ENCODE measurements at regions not wholly inside any gene's neighbourhood (a gene's known extent, or its start where the extent isn't known, plus 50 kb on each side); places are given as distances from the start of the nearest gene placed in this dataset.

DNA sequence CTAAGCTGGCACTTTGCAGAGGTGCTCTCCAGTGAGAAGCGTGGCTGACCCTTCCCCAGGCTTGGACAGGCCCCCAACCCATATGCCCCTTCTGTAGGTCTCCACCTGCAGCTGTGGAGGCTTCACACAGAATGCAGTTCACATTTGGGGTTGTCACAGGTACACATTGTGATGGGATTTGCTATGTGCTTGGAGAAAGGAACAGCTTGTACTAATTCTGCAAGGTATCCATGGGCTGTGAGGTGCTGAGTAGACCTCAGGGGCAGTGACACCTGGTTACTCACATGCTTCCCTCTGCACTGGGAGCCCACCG lies 188.9 kb downstream of the CXCL12 start:
- no peak for DNase-seq

DNA sequence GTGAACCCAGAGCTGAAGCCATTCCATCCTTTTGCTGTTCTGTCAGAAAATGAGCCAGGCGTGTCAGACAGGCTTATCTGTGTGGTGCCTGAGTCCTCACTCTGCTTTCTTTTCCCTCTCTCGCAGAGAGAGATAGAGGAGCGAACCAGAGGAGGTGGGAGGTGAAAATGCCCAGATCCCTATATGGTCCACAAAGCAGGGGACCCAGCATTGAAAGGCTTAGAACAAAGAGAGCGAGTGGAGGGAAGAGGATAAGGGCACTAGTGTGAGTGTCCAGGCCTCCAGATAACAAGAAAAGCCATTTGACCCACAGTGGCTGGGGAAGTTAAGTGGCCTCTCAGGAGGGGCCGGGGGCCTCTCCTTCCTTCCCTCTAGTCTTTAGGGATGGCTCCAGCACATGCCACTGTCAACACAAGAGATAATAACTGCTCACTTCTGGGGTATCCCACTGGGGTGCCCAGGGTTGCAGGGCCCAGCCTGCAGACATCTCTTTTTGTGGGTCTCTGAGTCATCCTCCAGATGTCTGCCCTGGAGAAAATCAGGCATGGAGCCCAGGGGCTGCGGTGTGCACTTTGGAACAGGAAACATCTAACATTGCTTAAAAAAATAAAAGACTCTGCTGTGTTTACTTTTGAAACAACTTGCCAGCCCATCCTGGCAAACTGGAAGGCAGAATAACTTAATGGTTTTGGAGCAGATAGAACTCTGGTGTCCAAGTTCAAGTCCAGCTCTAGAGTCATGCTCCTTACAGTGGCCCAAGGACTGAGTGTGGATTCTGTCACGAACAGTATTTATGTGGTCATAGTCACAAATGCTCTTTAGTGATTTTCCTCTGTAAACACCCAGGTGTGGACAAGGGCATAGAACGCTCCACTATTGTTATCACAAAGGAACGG lies 189.5 kb downstream of the CXCL12 start:
- DNase-seq: no peak

DNA sequence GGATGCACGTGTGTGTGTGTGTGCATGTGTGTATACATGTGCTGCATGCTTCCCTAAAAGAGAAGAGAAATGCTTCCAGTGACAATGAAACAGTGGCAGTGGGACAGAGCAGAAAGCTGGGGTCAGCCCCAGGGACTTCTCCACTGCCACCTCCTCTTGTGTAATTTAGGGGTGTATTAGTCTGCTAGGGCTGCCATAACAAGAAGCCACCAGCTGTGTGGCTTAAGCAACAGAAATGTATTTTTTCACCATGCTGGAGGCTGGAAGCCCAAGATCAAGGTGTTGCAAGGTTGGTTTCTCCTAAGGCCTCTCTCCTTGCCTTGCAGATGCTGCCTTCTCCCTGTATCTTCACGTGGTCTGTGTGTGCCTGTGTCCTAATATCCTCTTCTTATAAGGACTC lies 190.5 kb downstream of the CXCL12 start:
- no peak for DNase-seq

DNA sequence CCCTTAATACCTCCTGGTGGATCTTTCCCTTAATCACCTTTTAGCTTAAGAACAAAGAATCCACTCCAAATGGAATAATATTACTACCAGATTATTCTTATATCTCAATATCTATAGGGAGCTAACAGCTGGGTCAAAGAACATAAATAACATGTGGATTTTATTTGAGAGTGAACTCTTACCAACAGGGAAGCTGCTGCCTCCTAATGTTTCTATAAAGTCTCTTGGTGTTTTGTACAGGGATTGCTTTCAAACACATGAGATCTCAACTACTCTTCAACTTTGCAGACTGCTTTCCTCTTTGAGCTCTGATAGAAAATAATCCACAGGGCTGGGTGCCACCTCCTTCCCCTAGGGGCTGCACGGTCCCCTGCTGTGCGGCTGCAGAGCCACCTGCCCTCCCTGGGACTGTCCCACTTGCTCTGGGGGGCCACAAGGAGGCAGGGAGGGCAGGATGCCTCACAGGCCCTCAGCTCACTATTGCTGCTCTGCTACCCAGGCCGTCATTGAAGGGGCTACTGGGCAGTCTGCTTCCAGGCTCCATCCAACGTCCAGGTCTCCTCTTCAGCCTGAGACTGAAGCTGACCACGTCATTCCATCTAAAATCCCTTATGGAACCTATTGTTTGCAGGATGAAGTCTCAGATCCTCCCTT lies 191.2 kb downstream of the CXCL12 start:
- no peak for DNase-seq

DNA sequence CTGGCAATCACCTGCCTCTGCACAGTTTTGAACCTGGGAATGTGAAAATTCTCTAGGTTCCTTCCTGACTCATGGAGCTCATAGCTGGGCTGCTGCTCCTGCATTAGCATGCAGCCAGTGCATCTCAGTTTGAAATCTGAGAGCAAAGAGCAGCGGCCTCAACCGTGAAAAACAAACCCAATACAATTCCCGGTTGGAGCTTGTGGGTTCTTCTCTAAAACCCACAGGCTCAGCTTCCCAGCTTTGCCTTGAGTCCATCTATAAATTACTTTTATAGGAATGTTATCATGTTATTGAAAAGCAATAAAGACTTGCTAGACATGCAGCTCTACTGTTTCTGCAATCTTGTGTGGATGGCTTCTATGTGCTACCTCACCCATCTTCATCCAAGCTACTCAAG lies 191.7 kb downstream of the CXCL12 start:
- no peak for DNase-seq

DNA sequence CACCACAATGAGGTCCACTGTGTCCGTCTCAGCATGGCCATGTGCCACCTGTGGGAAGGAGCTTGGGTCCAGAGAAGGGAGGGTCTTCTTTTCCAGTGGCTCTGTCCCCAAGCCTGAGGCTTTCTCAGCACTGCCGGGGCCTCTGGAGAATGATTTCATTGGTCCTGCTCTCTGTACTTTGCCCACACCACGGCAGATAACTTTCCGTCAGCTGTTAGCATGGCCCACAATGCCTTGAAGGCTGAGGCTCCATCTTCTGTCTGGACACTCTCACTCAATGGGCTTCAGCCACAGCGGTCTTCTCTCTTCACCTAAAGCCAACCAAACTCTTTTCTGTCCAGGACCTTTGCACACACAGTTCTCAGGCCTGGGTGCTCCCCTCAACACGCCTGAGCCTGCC lies 192.5 kb downstream of the CXCL12 start:
- no peak for DNase-seq

DNA sequence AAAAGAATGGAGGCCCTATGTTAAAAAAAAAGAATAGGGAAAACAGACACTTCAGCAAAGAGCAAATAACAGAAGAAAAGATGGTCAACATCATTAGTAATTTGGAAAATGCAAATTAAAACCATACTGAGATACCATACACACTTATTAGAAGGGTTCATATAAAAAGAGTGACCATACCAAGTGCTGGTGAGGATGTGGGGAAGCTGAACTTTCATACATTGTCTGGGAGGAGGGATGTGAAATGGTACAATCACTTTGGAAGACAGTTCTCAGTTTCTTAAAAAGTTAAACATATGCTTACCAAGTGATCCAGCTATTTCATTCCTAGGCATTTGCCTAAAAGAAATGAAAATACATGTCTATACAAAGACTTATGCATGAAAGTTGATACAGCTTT lies 194.4 kb downstream of the CXCL12 start:
- no peak for DNase-seq

DNA sequence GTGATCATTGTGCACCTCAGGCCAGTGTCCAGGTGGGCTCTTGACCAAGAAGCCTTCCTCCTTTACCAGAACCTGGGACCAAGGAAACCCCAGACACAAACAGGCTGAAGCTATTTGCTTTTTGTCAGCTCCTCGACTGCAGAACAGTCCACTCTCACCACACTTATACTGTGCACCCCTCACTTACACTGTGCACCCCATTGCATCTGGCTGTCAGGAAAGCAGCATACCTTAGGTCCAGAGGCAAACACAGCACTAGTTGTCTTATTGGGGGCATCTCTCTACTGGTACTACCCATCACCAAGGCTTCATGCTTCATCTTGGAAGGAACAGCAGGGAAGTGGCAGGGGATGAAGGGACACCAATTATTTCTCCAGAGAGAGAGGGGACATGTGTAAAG lies 198.1 kb downstream of the CXCL12 start:
- DNase-seq: no peak

DNA sequence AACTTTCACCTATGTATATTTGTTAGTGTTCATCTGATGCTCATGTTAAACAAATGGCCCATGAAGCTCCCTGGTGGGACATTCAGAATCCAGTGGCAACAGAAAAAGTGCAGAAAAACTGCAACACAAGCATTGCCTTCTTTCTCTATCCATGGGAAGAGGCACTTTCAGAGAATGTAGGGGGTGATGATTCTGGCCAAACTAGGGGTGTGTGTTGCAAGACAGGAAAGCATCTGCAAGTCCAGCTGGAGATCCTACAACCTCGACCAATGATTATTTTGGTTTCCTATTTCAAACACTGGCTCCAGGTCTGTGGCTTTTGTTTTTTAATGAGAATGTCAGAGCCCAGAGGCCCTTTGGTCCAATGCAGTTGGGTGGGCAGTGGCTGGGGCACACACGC lies 198.7 kb downstream of the CXCL12 start:
- DNase-seq: no peak

DNA sequence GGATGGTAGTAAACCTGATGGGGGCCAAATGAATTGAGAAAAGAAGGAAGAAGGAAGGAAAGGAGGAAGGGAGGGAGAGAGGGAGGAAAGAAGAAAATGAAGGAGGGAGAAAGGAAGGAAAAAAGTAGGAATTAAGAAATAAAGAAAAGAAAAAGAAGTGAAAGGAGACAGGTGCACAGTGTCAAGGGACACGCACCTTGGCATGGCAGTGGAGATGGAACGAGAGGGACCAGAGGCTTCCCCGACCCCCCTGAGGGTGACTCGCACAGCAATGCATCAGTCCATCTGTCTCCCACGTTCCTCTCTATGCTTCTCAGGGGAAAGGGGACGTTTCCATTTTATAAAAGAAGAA lies 199.6 kb downstream of the CXCL12 start:
- DNase-seq: no peak

DNA sequence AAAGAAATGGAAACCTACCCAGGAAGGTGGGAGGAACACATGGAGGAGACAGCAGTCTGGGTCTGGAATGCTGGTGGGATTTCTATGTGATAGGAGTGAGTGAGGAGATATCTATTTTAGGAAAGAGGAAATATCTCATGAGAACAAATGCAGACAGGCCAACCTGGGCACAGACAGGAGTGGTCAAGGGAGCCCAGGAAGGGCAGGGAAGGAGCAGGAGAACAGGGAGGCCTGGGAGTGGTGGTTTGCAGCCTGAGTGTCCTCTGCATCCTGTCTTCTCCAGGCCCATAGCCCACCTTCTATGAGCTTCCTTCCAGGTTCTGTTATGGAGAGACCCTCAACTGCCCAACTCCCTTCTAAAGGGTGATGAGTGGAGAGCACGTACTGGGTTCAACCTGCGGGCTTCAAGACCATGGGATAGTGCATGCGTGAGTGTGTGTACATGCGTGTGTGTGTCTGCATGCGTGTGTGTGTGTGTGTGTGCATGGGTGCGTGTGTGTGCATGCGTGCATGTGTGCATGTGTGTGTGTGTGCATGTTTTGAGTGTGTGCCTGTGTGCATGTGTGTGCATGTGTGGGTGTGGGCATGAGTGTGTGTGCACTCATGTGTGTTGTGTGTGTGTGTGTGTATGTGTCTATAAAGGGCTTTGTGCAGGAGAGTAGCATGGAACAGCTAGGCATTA lies 200.1 kb downstream of the CXCL12 start:
- no peak for DNase-seq

DNA sequence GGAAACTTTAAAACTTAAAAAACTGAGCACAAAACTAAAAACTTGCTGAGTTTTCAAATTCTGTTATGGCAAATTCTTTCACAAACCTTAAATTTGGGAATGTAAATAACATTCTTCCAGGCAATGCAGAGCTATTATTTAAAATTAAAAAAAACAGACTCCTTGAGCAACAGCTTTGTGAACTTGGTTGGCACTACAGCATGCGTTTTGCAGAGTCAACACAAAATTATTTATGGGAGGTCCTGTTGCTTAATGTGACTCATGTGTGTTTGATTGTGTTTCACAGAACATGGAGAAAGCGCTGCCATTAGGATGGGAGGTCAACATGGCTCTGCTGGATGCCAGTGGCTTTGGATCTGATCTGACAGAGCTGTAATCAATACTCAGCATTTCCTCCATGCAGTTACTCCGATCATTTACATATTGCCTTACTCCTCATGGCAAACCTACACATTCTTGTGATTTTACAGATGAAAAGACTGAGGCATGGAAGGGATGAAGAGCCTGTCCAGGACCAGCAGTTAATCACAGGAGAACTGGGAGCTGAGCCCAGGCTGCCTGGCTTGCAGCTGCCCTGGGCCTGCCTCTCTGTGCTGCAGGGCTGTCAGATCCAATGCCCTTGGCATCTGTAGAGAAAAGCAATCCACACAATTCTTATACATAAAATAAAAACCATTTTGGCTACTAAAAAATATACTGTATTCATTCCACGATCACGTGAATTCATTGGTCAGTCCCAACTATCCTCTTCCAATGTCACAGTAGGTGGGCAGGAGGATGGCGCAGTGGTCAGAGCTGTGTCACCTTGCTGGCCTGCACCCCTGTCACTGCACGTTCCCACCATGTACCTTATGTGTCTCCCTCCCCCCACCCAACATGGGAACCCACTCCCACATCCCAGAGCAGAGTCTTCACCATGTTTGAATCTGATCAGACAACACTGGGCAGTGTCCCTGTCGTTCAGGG lies 200.9 kb downstream of the CXCL12 start:
- no peak for DNase-seq

DNA sequence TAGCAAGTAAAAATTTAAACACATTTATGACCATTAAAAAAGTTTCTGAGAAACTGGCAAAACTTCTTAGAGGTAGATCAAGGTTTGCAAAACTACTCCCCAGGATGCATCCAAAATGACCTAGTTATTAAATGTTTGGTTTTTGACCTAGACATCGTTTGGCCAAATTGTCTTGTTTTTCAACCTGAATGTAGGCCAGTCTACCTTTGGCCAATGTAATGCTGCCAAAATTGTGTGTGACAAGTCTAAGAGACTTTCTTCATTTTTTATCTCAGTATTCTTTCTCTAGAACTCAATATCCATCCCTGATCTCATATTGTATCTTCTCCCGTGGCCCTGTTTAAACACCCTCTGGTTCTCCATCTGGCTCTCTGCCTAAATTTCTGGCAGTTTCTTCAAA lies 202.0 kb downstream of the CXCL12 start:
- no peak for DNase-seq

DNA sequence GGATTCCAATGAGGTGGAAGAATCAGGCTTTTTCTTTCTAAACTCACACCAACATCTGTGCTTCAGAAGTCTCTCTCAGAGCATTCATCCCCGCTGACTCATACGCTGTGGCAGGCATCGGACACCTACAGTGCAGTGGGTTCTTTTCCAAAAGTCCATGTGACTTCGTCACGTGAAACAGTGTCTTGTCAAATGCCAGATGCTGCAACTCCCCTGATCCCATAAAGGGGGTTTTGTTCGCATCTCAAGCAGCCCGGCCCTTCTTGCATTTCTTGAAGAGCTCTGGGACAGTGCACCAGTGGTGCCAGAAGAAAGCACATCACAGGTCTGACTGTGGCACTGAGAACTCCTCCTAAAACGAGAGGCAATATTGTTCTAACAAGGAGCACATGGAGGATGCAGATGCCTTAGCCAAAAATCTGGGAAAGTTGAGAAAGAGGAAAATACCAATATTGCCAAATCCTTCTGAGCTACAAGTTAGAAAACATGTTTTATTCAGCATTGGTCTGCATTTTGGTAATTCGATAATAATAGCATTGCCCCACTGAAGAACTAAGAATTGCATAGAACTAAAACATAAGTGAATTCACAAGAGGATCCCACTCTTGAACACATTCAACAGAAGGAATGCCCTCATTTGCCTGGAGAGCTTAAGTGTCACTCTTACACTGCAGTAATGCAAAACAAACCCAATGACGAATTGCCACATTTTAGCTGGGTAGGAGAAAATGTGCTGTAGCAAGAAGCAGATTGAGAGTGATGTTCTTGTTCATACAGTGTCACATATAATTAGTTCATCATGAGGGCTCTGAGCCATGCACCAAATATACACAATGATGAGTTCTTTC lies 204.4 kb downstream of the CXCL12 start:
- DNase-seq: no peak

DNA sequence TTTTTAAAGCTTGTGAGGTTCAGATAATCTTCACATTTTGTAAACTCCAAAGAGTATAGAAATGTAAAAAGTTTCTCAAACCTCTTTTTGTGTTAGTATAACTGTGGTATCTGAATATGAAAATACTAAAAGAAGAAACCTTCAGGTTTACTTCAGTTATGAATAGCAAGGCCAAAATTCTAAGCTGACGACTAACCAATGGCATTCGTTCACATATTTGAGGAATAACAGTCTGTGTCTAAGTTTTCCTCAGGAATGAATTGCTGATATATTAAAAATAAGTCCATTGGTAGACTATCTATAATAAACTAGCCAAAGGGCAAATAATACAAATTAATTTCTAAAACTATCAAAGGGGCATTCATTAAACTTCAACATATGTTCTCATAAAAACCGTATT lies 206.0 kb downstream of the CXCL12 start:
- no peak for DNase-seq

DNA sequence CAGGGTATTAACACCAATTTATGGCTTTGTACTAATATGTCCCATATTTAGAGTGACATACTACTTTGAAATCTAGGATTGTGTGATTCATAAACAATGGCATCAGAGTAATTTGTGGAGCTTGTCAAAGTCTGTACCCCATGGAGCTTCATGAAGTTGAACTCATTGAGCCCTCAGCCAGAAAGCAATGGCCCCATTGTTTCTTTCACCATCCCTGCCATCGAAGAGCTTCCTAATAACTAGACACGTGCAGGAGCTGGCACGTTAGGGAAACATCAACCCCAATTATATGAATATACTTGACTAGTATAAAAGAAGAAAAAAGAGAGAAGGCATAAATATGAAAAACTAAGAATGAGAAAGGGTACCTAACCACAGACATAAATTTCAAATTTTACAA lies 206.6 kb downstream of the CXCL12 start:
- DNase-seq: no peak

DNA sequence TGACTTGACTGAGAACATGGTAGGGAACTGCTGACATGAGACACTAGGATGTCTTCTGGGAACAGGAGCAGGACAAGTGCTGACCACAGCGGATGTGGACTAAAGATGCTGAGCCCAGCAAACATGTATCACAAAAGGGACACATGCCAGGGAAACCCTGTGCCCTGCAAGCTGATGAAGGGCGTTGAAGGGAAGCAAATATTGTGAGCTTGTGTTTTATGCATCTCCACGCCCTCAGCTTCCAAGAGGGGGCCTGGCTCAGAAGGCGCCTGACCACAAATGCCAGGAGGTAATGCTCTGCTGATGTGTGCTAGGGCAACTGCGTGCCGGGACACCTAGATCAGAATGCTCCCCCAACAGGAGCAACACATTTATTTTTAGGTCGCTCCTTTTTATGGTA lies 207.3 kb downstream of the CXCL12 start:
- DNase-seq: no peak

DNA sequence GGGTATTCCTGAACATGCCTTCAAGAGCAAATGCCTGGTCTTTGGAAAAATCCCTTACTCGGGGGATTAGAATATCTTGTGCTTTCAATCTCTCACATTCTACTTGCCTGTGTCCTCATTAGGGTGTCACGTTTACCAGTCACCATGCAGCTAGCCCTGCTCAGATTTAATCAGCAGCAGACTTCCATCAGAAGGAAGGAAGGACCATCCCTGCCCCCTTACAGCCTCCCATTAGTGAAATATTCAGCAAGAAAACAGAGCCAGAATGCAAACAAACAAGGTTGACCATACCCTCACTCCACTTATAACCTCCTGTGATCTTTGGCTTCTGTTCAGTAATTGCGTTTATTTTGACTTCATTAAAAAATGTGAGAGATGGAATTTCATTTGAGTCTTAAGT lies 208.6 kb downstream of the CXCL12 start:
- DNase-seq: no peak

DNA sequence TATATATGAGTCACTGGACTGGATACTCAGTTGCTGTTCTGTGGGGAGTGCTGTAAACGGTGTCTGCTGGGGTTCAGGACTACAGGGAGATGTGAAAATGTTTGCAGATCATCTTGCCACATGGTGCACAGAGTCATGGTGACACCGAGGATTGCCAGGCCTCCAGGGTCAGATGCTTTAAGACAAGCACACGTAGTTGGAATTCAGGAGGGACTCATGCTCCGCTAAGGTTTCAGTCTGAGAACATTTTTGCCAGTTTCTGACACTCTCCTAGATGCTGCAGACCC lies 211.3 kb downstream of the CXCL12 start:
- DNase-seq: no peak

DNA sequence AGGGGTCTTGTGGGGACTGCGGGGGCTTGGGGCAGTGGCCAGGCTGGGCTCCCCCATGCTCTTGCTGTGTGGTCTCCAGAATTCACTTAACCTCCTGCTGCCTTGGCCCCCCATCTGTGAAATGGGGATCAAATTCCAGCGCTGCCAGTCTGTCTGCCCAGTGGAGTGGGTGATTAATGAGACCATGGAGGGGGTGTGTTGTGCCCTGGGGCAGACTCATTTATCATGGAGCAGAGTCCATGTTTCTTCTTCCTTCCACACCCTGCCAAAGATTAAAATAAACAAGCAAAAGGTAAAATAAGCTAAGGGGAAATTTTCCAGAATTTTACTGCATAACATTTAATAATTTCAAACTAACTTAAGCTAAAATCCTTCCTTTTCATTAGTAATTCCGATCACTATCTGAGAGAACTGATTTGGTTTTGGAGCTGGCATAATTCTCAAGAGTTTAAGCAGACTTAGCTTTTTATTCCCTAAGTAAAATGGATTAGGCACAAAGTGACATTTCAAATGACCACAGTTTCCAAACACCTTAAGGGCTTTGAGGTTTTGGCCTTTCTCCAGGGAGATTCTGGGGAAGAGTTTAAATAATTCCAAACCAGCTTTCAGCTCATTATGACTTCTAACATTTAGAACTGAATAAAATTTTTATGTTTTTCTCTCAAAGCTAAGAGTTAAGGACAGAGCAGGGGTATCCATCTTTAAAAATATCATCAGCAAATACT lies 211.9 kb downstream of the CXCL12 start:
- DNase-seq: no peak

DNA sequence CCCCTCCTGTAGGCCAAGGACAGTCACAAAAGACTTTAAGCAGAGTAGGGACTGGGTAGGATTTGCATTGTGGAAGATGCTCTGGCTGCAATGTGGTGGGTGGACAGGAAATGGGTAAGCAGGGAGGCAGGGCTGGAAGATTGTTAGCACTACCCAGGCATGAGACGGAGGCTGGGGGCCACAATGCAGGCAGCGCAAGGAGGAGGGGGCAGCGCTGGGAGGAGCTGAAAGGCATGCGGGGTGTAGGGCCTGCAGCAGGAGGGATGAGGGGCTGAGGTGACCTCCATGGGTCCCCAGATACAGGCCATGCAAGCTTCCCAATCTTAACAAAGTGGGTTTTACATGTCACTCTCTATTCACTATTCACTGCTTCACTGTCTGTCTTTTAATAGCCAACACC lies 213.1 kb downstream of the CXCL12 start:
- DNase-seq: no peak

DNA sequence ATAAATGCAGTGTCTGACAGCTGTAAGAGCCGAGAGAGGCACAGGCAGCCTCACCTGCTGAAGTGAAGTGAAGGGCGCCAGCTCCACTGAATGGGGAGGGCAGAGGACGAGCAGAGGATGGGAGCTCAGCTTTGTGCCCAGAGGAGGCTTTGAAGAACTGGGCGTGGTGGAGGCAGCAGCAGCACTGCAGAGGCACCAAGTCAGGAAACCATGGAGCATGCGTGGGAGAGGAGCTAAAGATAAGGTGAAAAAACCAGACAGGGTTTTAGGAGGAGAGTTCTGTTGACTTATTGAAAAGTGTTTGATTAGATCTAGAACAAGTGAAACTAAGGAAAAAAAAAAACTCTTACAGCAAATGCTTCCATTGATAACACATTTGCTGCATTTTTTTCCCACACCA lies 216.4 kb downstream of the CXCL12 start:
- DNase-seq: no peak
